AG09309 (cell line): ENCODE measurements at regions not wholly inside any gene's neighbourhood (a gene's known extent, or its start where the extent isn't known, plus 50 kb on each side); places are given as distances from the start of the nearest gene placed in this dataset.

Experiments
- DNase-seq: peaks from one replicate; pipeline ENCODE4 v3.0.0-alpha.2; 2010; ENCODE audit warnings: low read depth
- H3K4me3 ChIP-seq: 2 replicates; pipeline ENCODE4 v1.5.1; 2011; ENCODE audit warnings: mild to moderate bottlenecking, low read depth, low read length, moderate library complexity; ENCODE audit not compliant: control insufficient read depth
- CTCF ChIP-seq: IDR thresholded peaks from 2 replicates; pipeline ENCODE4 v1.5.1; 2011; ENCODE audit warnings: mild to moderate bottlenecking, low read depth, low read length, inconsistent platforms; ENCODE audit not compliant: insufficient read depth, control insufficient read depth; ENCODE audit errors: missing control alignments

GRCh38 chr4:160894128-160894527 is 1269.7 kb downstream of the FSTL5 start:
- DNase-seq, result no peak
- no peak for TF ChIP-seq CTCF
- no peak overlapping the region for H3K4me3 ChIP-seq

GRCh38 chr4:160894809-160895208 is 1269.0 kb downstream of the FSTL5 start:
- H3K4me3 ChIP-seq, result no peak overlapping the region
- no peak for TF ChIP-seq CTCF
- DNase-seq, result no peak

GRCh38 chr4:160927311-160927710 is 1236.5 kb downstream of the FSTL5 start:
- no peak for TF ChIP-seq CTCF

GRCh38 chr4:160928482-160928881 is 1235.3 kb downstream of the FSTL5 start:
- DNase-seq, result no peak
- no peak overlapping the region for H3K4me3 ChIP-seq
- no peak for TF ChIP-seq CTCF

More at GRCh38 chr4:160927311-160927710, 1236.5 kb downstream of the FSTL5 start:
- H3K4me3 ChIP-seq, result no peak overlapping the region
- DNase-seq, result no peak

- DNase-seq, result no peak
- no peak for TF ChIP-seq CTCF
- H3K4me3 ChIP-seq, result no peak overlapping the region
Measured at GRCh38 chr4:160947653-160948052, 1216.1 kb downstream of the FSTL5 start.

GRCh38 chr4:160956875-160957274 is 1206.9 kb downstream of the FSTL5 start:
- DNase-seq, result no peak
- no peak for TF ChIP-seq CTCF
- H3K4me3 ChIP-seq, result no peak overlapping the region

GRCh38 chr4:160969925-160970324 is 1193.9 kb downstream of the FSTL5 start:
- no peak overlapping the region for H3K4me3 ChIP-seq
- no peak for TF ChIP-seq CTCF
- no peak for DNase-seq
